HEK293T (cell line): ENCODE measurements at regions not wholly inside any gene's neighbourhood (a gene's known extent, or its start where the extent isn't known, plus 50 kb on each side); places are given as distances from the start of the nearest gene placed in this dataset.

Source experiments
- ARNT ChIP-seq: fragments of 450-650 bp; IDR thresholded peaks from 2 replicates; pipeline ENCODE4 v1.6.1; 2017; ENCODE audit warnings: mild to moderate bottlenecking
- FOXM1 ChIP-seq: fragments of 450-650 bp; IDR thresholded peaks from 2 replicates; pipeline ENCODE4 v1.6.1; 2017; ENCODE audit warnings: mild to moderate bottlenecking, borderline replicate concordance
- L3MBTL2 ChIP-seq: fragments of 450-650 bp; conservative IDR thresholded peaks from 2 replicates; pipeline ENCODE4 v1.6.1; 2016; ENCODE audit warnings: mild to moderate bottlenecking
- SP1 ChIP-seq: fragments of 450-650 bp; IDR thresholded peaks from 2 replicates; pipeline ENCODE4 v1.6.1; 2017
- SUZ12 ChIP-seq: fragments of 450-650 bp; IDR thresholded peaks from 2 replicates; pipeline ENCODE4 v1.6.1; 2016; ENCODE audit warnings: mild to moderate bottlenecking

DNA sequence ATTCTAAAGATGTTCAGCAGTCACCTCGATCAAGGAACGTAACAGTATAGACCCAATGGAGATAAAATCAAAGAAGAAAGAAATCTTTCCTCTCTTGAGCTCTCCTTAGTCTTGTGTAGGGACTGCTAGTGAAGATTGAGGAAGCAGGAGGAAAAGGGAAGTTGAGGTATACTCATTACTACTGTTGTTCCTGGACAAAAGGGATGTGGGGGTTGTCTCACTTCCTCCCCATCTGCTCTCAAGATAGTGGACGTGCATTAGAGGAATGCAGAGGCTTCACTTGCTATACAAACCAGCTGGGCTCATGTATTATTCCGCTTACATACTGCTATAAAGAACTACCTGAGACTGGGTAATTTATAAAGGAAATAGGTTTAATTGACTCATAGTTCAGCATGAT, 208.9 kb upstream of the ARHGEF9 start:
- TF ChIP-seq ARNT (no peak), L3MBTL2 (no peak), FOXM1 (no peak), SUZ12 (no peak), SP1 (no peak)
